ENCODE measurements at regions not wholly inside any gene's neighbourhood (a gene's known extent, or its start where the extent isn't known, plus 50 kb on each side); places are given as distances from the start of the nearest gene placed in this dataset.
"Not testable (repeated sequence)": the region's sequence is repeated elsewhere in the genome, so short reads cannot be mapped to it uniquely, and the experiment has no call there.

DNA sequence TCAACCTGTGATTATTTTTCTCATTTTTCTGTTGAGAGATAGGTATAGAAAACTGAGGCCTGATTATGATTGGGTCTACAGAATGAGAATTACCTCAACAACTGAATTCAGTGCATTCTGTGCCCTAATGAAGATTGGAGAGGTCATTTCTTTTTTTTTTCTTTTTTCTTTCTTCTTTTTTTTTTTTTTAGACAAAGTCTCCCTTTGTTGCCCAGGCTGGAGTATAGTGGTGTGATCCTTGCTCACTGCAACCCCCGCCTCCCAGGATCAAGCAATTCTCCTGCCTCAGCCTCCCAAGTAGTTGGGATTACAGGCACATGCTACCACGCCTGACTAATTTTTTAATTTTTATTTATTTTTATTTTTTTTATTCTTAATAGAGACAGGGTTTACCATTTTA is 95.0 kb upstream of the ARMC3 start:
- intact Hi-C loops (cut with DNase I): no loop called here
- no peaks in the 10 kb centered on the region for H3K27me3 ChIP-seq
- WGBS, 2 donors: 93 to 94% methylated on average over 2 of the region's 2 CpGs
- TF ChIP-seq POLR2AphosphoS5 (IDR thresholded peaks at IDR 0.05): no peak
- TF ChIP-seq POLR2A (IDR thresholded peaks at IDR 0.05): no peak
- TF ChIP-seq EP300 (IDR thresholded peaks at IDR 0.05): no peak
- no peak for TF ChIP-seq CTCF (IDR thresholded peaks at IDR 0.05)
- H3K36me3 ChIP-seq: no peaks in the 10 kb centered on the region
- DNase-seq: no peak
- H3K4me1 ChIP-seq: no peaks in the 10 kb centered on the region
- no peaks in the 10 kb centered on the region for H3K9me3 ChIP-seq
- H3K27ac ChIP-seq: no peak overlapping the region
- H3K4me3 ChIP-seq: no peak overlapping the region

DNA sequence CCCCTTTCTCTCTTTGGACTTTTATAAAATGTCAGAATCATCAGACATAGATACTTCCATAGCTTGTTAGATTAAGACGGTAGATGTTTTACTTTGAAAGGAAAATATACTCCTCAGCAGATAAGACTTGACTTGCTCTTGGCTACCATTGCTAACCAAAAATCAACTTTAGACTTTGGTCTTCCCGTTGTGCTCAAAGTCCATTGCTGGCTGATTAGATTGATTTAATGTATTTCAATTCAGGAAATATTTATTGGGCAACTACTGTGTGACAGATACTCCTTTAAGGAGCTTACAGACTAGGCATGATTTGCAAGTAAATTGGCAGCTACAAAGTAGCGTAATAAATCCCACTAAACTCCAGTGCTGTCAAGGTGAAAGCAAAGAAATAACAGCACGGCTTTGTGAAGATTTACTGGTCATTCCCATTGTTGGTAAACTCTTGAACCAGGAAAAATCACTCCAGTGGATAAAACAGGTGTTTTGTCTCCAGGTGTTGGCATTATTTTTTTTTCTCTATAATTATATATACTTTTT is 95.7 kb upstream of the ARMC3 start:
- WGBS, 2 donors: 42 to 83% methylated on average over 4 of the region's 4 CpGs
- DNase-seq: no peak
- Histone ChIP-seq H3K27ac (no peak overlapping the region), H3K4me3 (no peak overlapping the region), H3K27me3 (no peaks in the 10 kb centered on the region), H3K36me3 (no peaks in the 10 kb centered on the region), H3K9me3 (no peaks in the 10 kb centered on the region), H3K4me1 (no peaks in the 10 kb centered on the region)
- no peak for TF ChIP-seq POLR2AphosphoS5 (IDR thresholded peaks at IDR 0.05)
- TF ChIP-seq POLR2A (IDR thresholded peaks at IDR 0.05): no peak
- intact Hi-C loops (cut with DNase I): no loop called here

GRCh38 chr10:22831586-22831985 is 96.3 kb upstream of the ARMC3 start:
- no peak overlapping the region for H3K27ac ChIP-seq
- no peaks in the 10 kb centered on the region for H3K27me3 ChIP-seq
- intact Hi-C loops (cut with DNase I): no loop called here
- no peaks in the 10 kb centered on the region for H3K4me1 ChIP-seq
- 84 to 91% methylated on average over 8 of the region's 8 CpGs for WGBS, 2 donors
- no peak overlapping the region for H3K4me3 ChIP-seq
- H3K9me3 ChIP-seq: no peaks in the 10 kb centered on the region
- no peak for DNase-seq
- no peak for TF ChIP-seq POLR2A (IDR thresholded peaks at IDR 0.05)
- no peak for TF ChIP-seq POLR2AphosphoS5 (IDR thresholded peaks at IDR 0.05)
- no peak for TF ChIP-seq CTCF (IDR thresholded peaks at IDR 0.05)
- H3K36me3 ChIP-seq: no peaks in the 10 kb centered on the region

DNA sequence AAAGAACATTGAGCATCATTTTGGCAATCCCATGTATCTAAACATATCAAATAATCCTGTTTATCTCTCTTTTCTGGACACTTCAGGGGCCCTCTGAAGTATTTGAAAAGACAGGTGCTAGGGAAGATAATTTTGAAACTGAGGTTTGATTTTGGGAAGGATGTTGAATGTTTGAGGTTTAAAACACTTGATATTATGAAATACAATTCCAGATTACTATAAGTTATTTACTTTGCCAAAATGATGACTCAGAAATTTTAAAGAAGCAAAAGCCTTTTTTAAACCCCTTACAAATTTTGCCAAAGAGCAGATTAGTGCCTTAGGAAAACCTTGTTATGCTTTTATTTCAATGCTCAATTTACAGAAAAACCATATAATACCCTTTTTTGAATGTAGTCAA is 99.1 kb upstream of the ARMC3 start:
- H3K27me3 ChIP-seq: not testable (repeated sequence)

DNA sequence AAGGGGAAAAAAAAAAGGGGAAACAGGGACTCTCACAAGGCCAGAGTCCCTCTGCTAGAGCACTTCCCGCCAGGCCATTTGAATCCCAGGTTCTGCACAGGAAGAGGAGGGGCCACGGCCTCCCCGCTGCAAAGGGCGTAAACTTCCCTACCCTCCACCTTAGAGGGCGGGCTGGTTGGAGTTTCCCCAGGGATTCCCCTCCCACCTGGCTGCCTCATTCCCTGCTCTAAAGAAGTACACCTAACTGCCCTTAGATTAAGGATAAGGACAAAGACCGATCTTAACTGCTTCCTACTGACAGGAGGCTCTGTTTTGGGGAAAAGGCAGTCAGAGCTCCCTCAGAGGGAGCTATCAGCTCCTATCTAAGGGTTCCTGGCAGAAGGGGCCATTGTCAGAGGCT is 102.0 kb upstream of the ARMC3 start:
- intact Hi-C loops (cut with DNase I): no loop called here
- H3K9me3 ChIP-seq: no peaks in the 10 kb centered on the region
- H3K4me1 ChIP-seq: no peaks in the 10 kb centered on the region
- H3K36me3 ChIP-seq: no peaks in the 10 kb centered on the region
- WGBS, 2 donors: 59 to 66% methylated on average over 6 of the region's 6 CpGs
- H3K4me3 ChIP-seq: no peak overlapping the region
- DNase-seq: no peak
- no peak overlapping the region for H3K27ac ChIP-seq
- no peaks in the 10 kb centered on the region for H3K27me3 ChIP-seq
- TF ChIP-seq CTCF (IDR thresholded peaks at IDR 0.05): no peak
- no peak for TF ChIP-seq POLR2AphosphoS5 (IDR thresholded peaks at IDR 0.05)
- TF ChIP-seq EP300 (IDR thresholded peaks at IDR 0.05): no peak
- TF ChIP-seq POLR2A (IDR thresholded peaks at IDR 0.05): no peak

More for the DNA sequence above, 99.1 kb upstream of the ARMC3 start:
- H3K4me3 ChIP-seq; DNase-seq; H3K4me1 ChIP-seq; intact Hi-C loops (cut with DNase I); H3K9me3 ChIP-seq; H3K36me3 ChIP-seq; H3K27ac ChIP-seq: not testable (repeated sequence)

- intact Hi-C loops (cut with DNase I): no loop called here
- WGBS, 2 donors: 86 to 89% methylated on average over 3 of the region's 3 CpGs
- no peak overlapping the region for H3K27ac ChIP-seq
- DNase-seq: no peak
- H3K9me3 ChIP-seq: no peaks in the 10 kb centered on the region
- TF ChIP-seq EP300 (IDR thresholded peaks at IDR 0.05) (no peak), POLR2A (IDR thresholded peaks at IDR 0.05) (no peak), POLR2AphosphoS5 (IDR thresholded peaks at IDR 0.05) (no peak), CTCF (IDR thresholded peaks at IDR 0.05) (no peak)
- no peaks in the 10 kb centered on the region for H3K27me3 ChIP-seq
- no peaks in the 10 kb centered on the region for H3K4me1 ChIP-seq
- H3K36me3 ChIP-seq: no peaks in the 10 kb centered on the region
- H3K4me3 ChIP-seq: no peak overlapping the region
These were observed 102.9 kb upstream of the ARMC3 start for GRCh38 chr10:22824984-22825383.
